ENCODE measurements at regions not wholly inside any gene's neighbourhood (a gene's known extent, or its start where the extent isn't known, plus 50 kb on each side); places are given as distances from the start of the nearest gene placed in this dataset.

GRCh38 chr13:105921711-105922110, 613.8 kb downstream of the EFNB2 start:
- ATAC-seq, result no peak
- H3K27ac ChIP-seq (ENCODE audit: low read depth, low read length), result no peak overlapping the region
- H3K27me3 ChIP-seq (ENCODE audit: control insufficient read depth in 2 of 2, insufficient read depth in 2 of 2, low read length in 2 of 2), result no peaks in the 10 kb centered on the region
- H3K27ac Mint-ChIP-seq, result no peak overlapping the region
- no peaks in the 10 kb centered on the region for H3K4me1 Mint-ChIP-seq
- ChIA-PET CTCF (interaction anchor here (0.7 kb wide), 1 partner anchor 55 kb away, joined by 3 read pairs; no protein-coding TSS in a partner anchor), POLR2A (no interaction called here)
- H3K9me3 Mint-ChIP-seq, result peaks cover 0 to 6% (median 0%) of the 10 kb centered on the region in 11 donors
- H3K4me3 Mint-ChIP-seq, result no peak overlapping the region
- no peaks in the 10 kb centered on the region for H3K36me3 ChIP-seq (ENCODE audit: control insufficient read depth in 2 of 3, insufficient read depth in 3 of 3, low read length in 3 of 3)
- no peaks in the 10 kb centered on the region for H3K4me1 ChIP-seq (ENCODE audit: control insufficient read depth in 2 of 2, insufficient read depth in 2 of 2, low read length in 2 of 2)
- H3K27me3 Mint-ChIP-seq, result peaks cover 0 to 5% (median 0%) of the 10 kb centered on the region in 5 donors
- no peaks in the 10 kb centered on the region for H3K36me3 Mint-ChIP-seq
- H3K4me3 ChIP-seq (ENCODE audit: low read length), result no peak overlapping the region
- no peaks in the 10 kb centered on the region for H3K9me3 ChIP-seq (ENCODE audit: control insufficient read depth in 2 of 3, low read length in 3 of 3)
- DNase-seq, result no peak
- intact Hi-C loops (cut with micrococcal nuclease), result no loop called here

GRCh38 chr13:105920370-105920769, 615.1 kb downstream of the EFNB2 start:
- ATAC-seq, result no peak
- no peak overlapping the region for H3K4me3 ChIP-seq (ENCODE audit: low read length)
- H3K36me3 Mint-ChIP-seq, result no peaks in the 10 kb centered on the region
- H3K4me1 ChIP-seq (ENCODE audit: control insufficient read depth in 2 of 2, insufficient read depth in 2 of 2, low read length in 2 of 2), result no peaks in the 10 kb centered on the region
- H3K27ac Mint-ChIP-seq, result no peak overlapping the region
- ChIA-PET POLR2A (no interaction called here), CTCF (no interaction called here)
- DNase-seq, result no peak
- H3K27me3 ChIP-seq (ENCODE audit: control insufficient read depth in 2 of 2, insufficient read depth in 2 of 2, low read length in 2 of 2), result no peaks in the 10 kb centered on the region
- intact Hi-C loops (cut with micrococcal nuclease), result no loop called here
- H3K4me1 Mint-ChIP-seq, result no peaks in the 10 kb centered on the region
- no peaks in the 10 kb centered on the region for H3K36me3 ChIP-seq (ENCODE audit: control insufficient read depth in 2 of 3, insufficient read depth in 3 of 3, low read length in 3 of 3)
- no peak overlapping the region for H3K27ac ChIP-seq (ENCODE audit: low read depth, low read length)
- H3K9me3 ChIP-seq (ENCODE audit: control insufficient read depth in 2 of 3, low read length in 3 of 3), result no peaks in the 10 kb centered on the region
- H3K27me3 Mint-ChIP-seq, result peaks cover 0 to 5% (median 0%) of the 10 kb centered on the region in 5 donors
- H3K9me3 Mint-ChIP-seq, result peaks cover 0 to 6% (median 0%) of the 10 kb centered on the region in 11 donors
- no peak overlapping the region for H3K4me3 Mint-ChIP-seq

DNA sequence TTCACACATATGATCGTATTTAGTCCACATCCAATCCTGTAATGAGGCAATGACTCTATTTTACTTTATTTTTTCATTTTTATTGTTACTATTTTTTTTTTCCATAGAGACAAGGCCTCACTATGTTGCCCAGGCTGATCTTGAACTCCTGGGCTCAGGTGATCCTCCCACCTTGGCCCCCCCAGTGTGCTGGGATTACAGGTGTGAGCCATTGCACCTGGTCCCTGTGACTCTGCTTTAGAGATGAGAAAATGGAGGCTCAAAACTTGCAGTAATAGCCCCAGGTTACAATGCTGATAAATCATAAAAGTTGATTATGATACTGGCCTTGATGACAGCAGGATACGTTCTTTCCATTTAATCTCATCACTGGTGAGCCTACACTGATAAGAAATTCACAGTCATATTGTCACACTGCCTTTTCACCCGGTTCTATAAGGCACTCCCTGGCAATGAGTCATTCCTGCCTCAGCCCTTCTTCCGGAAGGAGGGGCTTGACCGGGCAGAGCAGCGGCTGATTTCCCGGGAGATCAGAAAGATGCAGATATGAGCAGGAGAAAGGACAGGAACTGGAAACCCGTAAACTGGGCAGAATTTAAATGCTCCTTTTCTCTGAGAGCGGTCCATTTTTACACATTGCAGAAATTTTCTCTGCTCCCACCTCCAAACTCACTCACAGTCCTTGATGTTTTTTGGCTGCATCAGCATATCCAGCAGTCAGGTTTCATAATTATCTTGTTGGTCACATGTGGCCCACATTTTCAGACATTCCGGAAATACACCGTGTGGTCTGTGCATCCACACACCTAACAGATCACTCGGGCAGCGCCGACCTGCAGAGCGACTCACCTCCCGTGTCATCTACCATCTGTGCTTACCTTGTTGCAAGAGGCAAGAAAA, 616.4 kb downstream of the EFNB2 start:
- no peak for ATAC-seq
- H3K36me3 Mint-ChIP-seq, result no peaks in the 10 kb centered on the region
- H3K27ac Mint-ChIP-seq, result no peak overlapping the region
- Histone ChIP-seq H3K4me1 (ENCODE audit: control insufficient read depth in 2 of 2, insufficient read depth in 2 of 2, low read length in 2 of 2) (no peaks in the 10 kb centered on the region), H3K27ac (ENCODE audit: low read depth, low read length) (no peak overlapping the region), H3K9me3 (ENCODE audit: control insufficient read depth in 2 of 3, low read length in 3 of 3) (no peaks in the 10 kb centered on the region), H3K27me3 (ENCODE audit: control insufficient read depth in 2 of 2, insufficient read depth in 2 of 2, low read length in 2 of 2) (no peaks in the 10 kb centered on the region), H3K36me3 (ENCODE audit: control insufficient read depth in 2 of 3, insufficient read depth in 3 of 3, low read length in 3 of 3) (no peaks in the 10 kb centered on the region), H3K4me3 (ENCODE audit: low read length) (no peak overlapping the region)
- POLR2A ChIA-PET, result no interaction called here
- no peak overlapping the region for H3K4me3 Mint-ChIP-seq
- peaks cover 0 to 9% (median 0%) of the 10 kb centered on the region in 5 donors for H3K27me3 Mint-ChIP-seq
- peaks cover 0 to 6% (median 0%) of the 10 kb centered on the region in 11 donors for H3K9me3 Mint-ChIP-seq
- no peaks in the 10 kb centered on the region for H3K4me1 Mint-ChIP-seq
- no peak for DNase-seq
- intact Hi-C loops (cut with micrococcal nuclease), result no loop called here
- CTCF ChIA-PET, result no interaction called here

GRCh38 chr13:105915146-105915850, 620.2 kb downstream of the EFNB2 start:
- H3K9me3 ChIP-seq (ENCODE audit: control insufficient read depth in 2 of 3, low read length in 3 of 3), result no peaks in the 10 kb centered on the region
- H3K27me3 ChIP-seq (ENCODE audit: control insufficient read depth in 2 of 2, insufficient read depth in 2 of 2, low read length in 2 of 2), result no peaks in the 10 kb centered on the region
- Mint-ChIP-seq H3K27ac (no peak overlapping the region), H3K4me3 (no peak overlapping the region), H3K4me1 (peaks cover 0 to 6% (median 0%) of the 10 kb centered on the region in 7 donors), H3K27me3 (peaks cover 3 to 16% (median 6%) of the 10 kb centered on the region in 5 donors), H3K9me3 (peaks cover 0 to 5% (median 0%) of the 10 kb centered on the region in 11 donors), H3K36me3 (no peaks in the 10 kb centered on the region)
- no peak overlapping the region for H3K27ac ChIP-seq (ENCODE audit: low read depth, low read length)
- ATAC-seq (no peak), DNase-seq (no peak)
- no peak overlapping the region for H3K4me3 ChIP-seq (ENCODE audit: low read length)
- ChIA-PET CTCF (no interaction called here), POLR2A (no interaction called here)
- intact Hi-C loops (cut with micrococcal nuclease), result no loop called here
- H3K36me3 ChIP-seq (ENCODE audit: control insufficient read depth in 2 of 3, insufficient read depth in 3 of 3, low read length in 3 of 3), result no peaks in the 10 kb centered on the region
- H3K4me1 ChIP-seq (ENCODE audit: control insufficient read depth in 2 of 2, insufficient read depth in 2 of 2, low read length in 2 of 2), result no peaks in the 10 kb centered on the region

- Histone ChIP-seq H3K9me3 (ENCODE audit: control insufficient read depth in 2 of 3, low read length in 3 of 3) (no peaks in the 10 kb centered on the region), H3K27me3 (ENCODE audit: control insufficient read depth in 2 of 2, insufficient read depth in 2 of 2, low read length in 2 of 2) (no peaks in the 10 kb centered on the region), H3K4me1 (ENCODE audit: control insufficient read depth in 2 of 2, insufficient read depth in 2 of 2, low read length in 2 of 2) (no peaks in the 10 kb centered on the region), H3K27ac (ENCODE audit: low read depth, low read length) (no peak overlapping the region), H3K4me3 (ENCODE audit: low read length) (no peak overlapping the region), H3K36me3 (ENCODE audit: control insufficient read depth in 2 of 3, insufficient read depth in 3 of 3, low read length in 3 of 3) (no peaks in the 10 kb centered on the region)
- intact Hi-C loops (cut with micrococcal nuclease), result no loop called here
- no peak for ATAC-seq
- peaks cover 0 to 5% (median 0%) of the 10 kb centered on the region in 11 donors for H3K9me3 Mint-ChIP-seq
- no peak overlapping the region for H3K4me3 Mint-ChIP-seq
- CTCF ChIA-PET, result no interaction called here
- peaks cover 0 to 8% (median 0%) of the 10 kb centered on the region in 7 donors for H3K4me1 Mint-ChIP-seq
- H3K27ac Mint-ChIP-seq, result no peak overlapping the region
- H3K36me3 Mint-ChIP-seq, result no peaks in the 10 kb centered on the region
- POLR2A ChIA-PET, result no interaction called here
- H3K27me3 Mint-ChIP-seq, result peaks cover 3 to 18% (median 9%) of the 10 kb centered on the region in 5 donors
- no peak for DNase-seq
Observed at GRCh38 chr13:105914291-105915036, 621.0 kb downstream of the EFNB2 start.

- Mint-ChIP-seq H3K36me3 (peaks cover 0 to 3% (median 0%) of the 10 kb centered on the region in 5 donors), H3K27ac (peak overlapping the region in 4 of 9 donors; percentile 24 to 90 (median 49)), H3K27me3 (peaks cover 5 to 29% (median 20%) of the 10 kb centered on the region in 5 donors), H3K4me3 (peak overlapping the region in 9 of 10 donors; percentile 2 to 81 (median 38)), H3K9me3 (peaks cover 0 to 2% (median 0%) of the 10 kb centered on the region in 11 donors), H3K4me1 (peaks cover 6 to 23% (median 18%) of the 10 kb centered on the region in 7 donors)
- intact Hi-C loops (cut with micrococcal nuclease), result no loop called here
- no peak overlapping the region for H3K4me3 ChIP-seq (ENCODE audit: low read length)
- ATAC-seq (peak; percentile 24), DNase-seq (peak in 6 of 9 donors; percentile 0 to 41 (median 12))
- ChIA-PET CTCF (no interaction called here), POLR2A (no interaction called here)
- H3K36me3 ChIP-seq (ENCODE audit: control insufficient read depth in 2 of 3, insufficient read depth in 3 of 3, low read length in 3 of 3), result no peaks in the 10 kb centered on the region
- H3K27ac ChIP-seq (ENCODE audit: low read depth, low read length), result no peak overlapping the region
- no peaks in the 10 kb centered on the region for H3K27me3 ChIP-seq (ENCODE audit: control insufficient read depth in 2 of 2, insufficient read depth in 2 of 2, low read length in 2 of 2)
- no peaks in the 10 kb centered on the region for H3K9me3 ChIP-seq (ENCODE audit: control insufficient read depth in 2 of 3, low read length in 3 of 3)
- peaks cover 0 to 10% of the 10 kb centered on the region in 2 donors for H3K4me1 ChIP-seq (ENCODE audit: control insufficient read depth in 2 of 2, insufficient read depth in 2 of 2, low read length in 2 of 2)
Observed at GRCh38 chr13:105908586-105908985, 626.9 kb downstream of the EFNB2 start.
